Neural crest cell (in vitro differentiated cells): ENCODE measurements at regions not wholly inside any gene's neighbourhood (a gene's known extent, or its start where the extent isn't known, plus 50 kb on each side); places are given as distances from the start of the nearest gene placed in this dataset.
"Not testable (repeated sequence)": the region's sequence is repeated elsewhere in the genome, so short reads cannot be mapped to it uniquely, and the experiment has no call there.

Experiments
- DNase-seq: peaks from one replicate; pipeline ENCODE4 v3.0.0; 2021; ENCODE audit warnings: low read depth, mixed read lengths, low spot score
- H3K27ac Mint-ChIP-seq: one replicate; pipeline ENCODE4 v1.8.0; 2021; ENCODE audit warnings: mild to moderate bottlenecking, mixed read lengths; ENCODE audit not compliant: unreplicated experiment
- H3K27me3 Mint-ChIP-seq: 2 replicates; pipeline ENCODE4 v1.8.0; 2021; ENCODE audit warnings: low read depth, mild to moderate bottlenecking, mixed read lengths
- H3K36me3 Mint-ChIP-seq: 2 replicates; pipeline ENCODE4 v1.8.0; 2021; ENCODE audit warnings: low read depth, mild to moderate bottlenecking, mixed read lengths
- H3K4me1 Mint-ChIP-seq: 2 replicates; pipeline ENCODE4 v1.8.0; 2021; ENCODE audit warnings: mixed read lengths
- H3K4me3 Mint-ChIP-seq: one replicate; pipeline ENCODE4 v1.8.0; 2021; ENCODE audit warnings: mild to moderate bottlenecking, mixed read lengths
- H3K9me3 Mint-ChIP-seq: 2 replicates; pipeline ENCODE4 v1.8.0; 2021; ENCODE audit warnings: mixed read lengths
- CTCF ChIP-seq: fragments of 200-600 bp; sonication (generic); conservative IDR thresholded peaks from 2 replicates; pipeline ENCODE4 v1.5.0; 2021; ENCODE audit warnings: antibody characterized with exemption, mild to moderate bottlenecking

GRCh38 chr6:92259171-92259570 is 1160.2 kb downstream of the EPHA7 start:
- H3K36me3 Mint-ChIP-seq: no peaks in the 10 kb centered on the region
- H3K4me3 Mint-ChIP-seq: no peak overlapping the region
- H3K9me3 Mint-ChIP-seq: peaks cover 3% of the 10 kb centered on the region
- H3K27me3 Mint-ChIP-seq: no peaks in the 10 kb centered on the region
- DNase-seq: no peak
- no peaks in the 10 kb centered on the region for H3K4me1 Mint-ChIP-seq
- H3K27ac Mint-ChIP-seq: no peak overlapping the region
- no peak for TF ChIP-seq CTCF

GRCh38 chr6:92243315-92243714 is 1176.0 kb downstream of the EPHA7 start:
- DNase-seq: no peak
- H3K4me3 Mint-ChIP-seq: no peak overlapping the region
- no peak for TF ChIP-seq CTCF
- H3K36me3 Mint-ChIP-seq: no peaks in the 10 kb centered on the region
- no peaks in the 10 kb centered on the region for H3K9me3 Mint-ChIP-seq
- no peak overlapping the region for H3K27ac Mint-ChIP-seq
- H3K4me1 Mint-ChIP-seq: no peaks in the 10 kb centered on the region
- H3K27me3 Mint-ChIP-seq: no peaks in the 10 kb centered on the region

DNA sequence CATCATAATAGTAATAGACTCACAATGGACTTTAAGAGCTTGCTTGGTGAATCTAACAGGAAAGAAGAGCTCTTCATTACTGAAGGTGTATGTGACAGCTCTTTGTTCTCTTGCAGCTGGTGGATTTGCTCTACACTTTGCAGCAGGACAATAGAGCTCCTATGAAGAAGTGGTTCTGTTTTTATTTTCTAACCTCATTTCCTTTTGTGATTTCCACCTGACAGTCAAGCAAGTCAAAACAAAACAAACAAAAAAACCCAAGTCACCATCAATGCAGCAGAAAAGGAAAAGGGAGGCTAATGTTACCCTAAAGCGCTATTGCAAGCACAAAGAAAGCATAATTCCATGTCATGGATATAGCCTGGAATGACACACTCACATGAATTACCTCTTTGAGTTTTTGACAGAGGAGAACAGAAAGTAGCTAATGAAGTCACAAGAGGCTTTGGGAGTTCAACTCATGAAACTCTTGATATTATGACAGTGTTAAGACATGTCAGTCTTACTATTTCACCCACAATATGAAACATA is 1188.1 kb downstream of the EPHA7 start:
- Mint-ChIP-seq H3K9me3 (peaks cover 2% of the 10 kb centered on the region), H3K4me3 (no peak overlapping the region), H3K4me1 (peaks cover 21% of the 10 kb centered on the region), H3K27ac (no peak overlapping the region), H3K36me3 (no peaks in the 10 kb centered on the region), H3K27me3 (no peaks in the 10 kb centered on the region)
- TF ChIP-seq CTCF: no peak
- no peak for DNase-seq

DNA sequence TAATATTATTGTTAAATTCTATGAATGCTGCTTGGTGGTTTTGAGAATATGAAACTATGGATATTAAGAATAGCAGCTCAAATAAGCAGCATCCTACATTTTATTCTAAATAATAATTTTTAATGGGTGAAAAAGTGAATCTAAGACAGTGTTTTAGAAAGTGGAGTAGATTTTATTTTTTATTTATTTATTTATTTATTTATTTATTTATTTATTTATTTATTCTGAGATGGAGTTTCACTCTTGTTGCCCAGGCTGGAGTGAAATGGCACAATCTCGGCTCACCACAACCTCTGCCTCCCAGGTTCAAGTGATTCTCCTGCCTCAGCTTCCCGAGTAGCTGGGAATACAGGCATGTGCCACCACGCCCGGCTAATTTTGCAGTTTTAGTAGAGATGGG is 1199.4 kb downstream of the EPHA7 start:
- not testable (repeated sequence) for H3K9me3 Mint-ChIP-seq, H3K36me3 Mint-ChIP-seq, H3K4me3 Mint-ChIP-seq, H3K27ac Mint-ChIP-seq, H3K4me1 Mint-ChIP-seq, H3K27me3 Mint-ChIP-seq, DNase-seq

DNA sequence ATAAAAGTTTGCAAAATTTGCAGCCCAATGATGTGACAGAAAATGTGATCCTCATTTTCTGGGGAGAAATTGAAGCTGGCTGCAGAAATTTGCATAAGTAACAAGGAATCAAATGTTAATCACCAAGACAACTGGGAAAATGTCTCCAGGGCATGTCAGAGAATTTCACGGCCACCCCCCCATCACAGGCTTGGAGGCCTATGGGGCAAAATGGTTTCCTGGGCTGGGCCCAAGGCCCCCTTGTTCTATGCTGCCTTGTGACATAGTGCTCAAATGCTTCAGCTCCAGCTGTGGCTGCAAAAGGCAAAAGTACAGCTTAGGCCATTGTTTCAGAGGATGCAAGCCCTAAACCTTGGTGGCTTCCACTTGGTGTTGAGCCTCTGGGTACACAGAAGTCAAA is 1202.6 kb downstream of the EPHA7 start:
- Mint-ChIP-seq H3K27me3 (no peaks in the 10 kb centered on the region), H3K9me3 (peaks cover 9% of the 10 kb centered on the region), H3K36me3 (peaks cover 4% of the 10 kb centered on the region), H3K4me3 (no peak overlapping the region), H3K27ac (no peak overlapping the region), H3K4me1 (no peaks in the 10 kb centered on the region)
- no peak for DNase-seq
- no peak for TF ChIP-seq CTCF

DNA sequence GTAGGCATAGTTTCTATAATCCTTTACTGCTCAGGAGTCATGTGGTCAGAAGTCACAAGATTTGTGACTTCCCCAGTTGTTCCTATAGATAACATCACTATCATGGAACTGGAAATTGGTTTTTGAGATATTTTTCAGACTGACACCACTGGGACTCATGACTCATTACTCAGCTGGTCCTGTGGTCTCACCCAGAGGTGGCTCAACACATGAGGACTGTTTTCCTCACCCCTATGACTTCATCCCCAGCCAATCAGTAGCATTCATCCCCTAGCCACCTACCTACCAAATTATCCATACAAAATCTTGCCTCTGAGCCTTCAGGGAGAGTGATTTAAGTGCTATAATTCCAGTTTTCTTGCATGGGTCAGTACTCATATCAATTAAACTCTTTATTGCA is 1217.7 kb downstream of the EPHA7 start:
- peaks cover 4% of the 10 kb centered on the region for H3K4me1 Mint-ChIP-seq
- no peaks in the 10 kb centered on the region for H3K36me3 Mint-ChIP-seq
- no peak overlapping the region for H3K4me3 Mint-ChIP-seq
- H3K9me3 Mint-ChIP-seq: peaks cover 9% of the 10 kb centered on the region
- TF ChIP-seq CTCF: no peak
- DNase-seq: no peak
- H3K27me3 Mint-ChIP-seq: no peaks in the 10 kb centered on the region
- H3K27ac Mint-ChIP-seq: no peak overlapping the region
